HG02852 (cell line): ENCODE measurements at regions not wholly inside any gene's neighbourhood (a gene's known extent, or its start where the extent isn't known, plus 50 kb on each side); places are given as distances from the start of the nearest gene placed in this dataset.
"Not testable (repeated sequence)": the region's sequence is repeated elsewhere in the genome, so short reads cannot be mapped to it uniquely, and the experiment has no call there.

Source experiments
- ATAC-seq: cut with Tn5 transposase; IDR thresholded peaks from one replicate; pipeline ENCODE4 v1.9.1; 2021; ENCODE audit warnings: mild to moderate bottlenecking, moderate library complexity; ENCODE audit not compliant: unreplicated experiment

GRCh38 chr12:69172491-69172890 lies 66.9 kb upstream of the CPSF6 start:
- no peak for ATAC-seq

GRCh38 chr12:69173368-69173767 lies 66.0 kb upstream of the CPSF6 start:
- no peak for ATAC-seq

- no peak for ATAC-seq
Measured at GRCh38 chr12:69179786-69180185, 59.6 kb upstream of the CPSF6 start.

- ATAC-seq: not testable (repeated sequence)
Measured at GRCh38 chr12:69187572-69187971, 51.8 kb upstream of the CPSF6 start.

- ATAC-seq: no peak
Measured at GRCh38 chr12:69189378-69189978, 49.9 kb upstream of the CPSF6 start.
